Fibroblast of skin of left quadriceps (primary cell): ENCODE measurements at regions not wholly inside any gene's neighbourhood (a gene's known extent, or its start where the extent isn't known, plus 50 kb on each side); places are given as distances from the start of the nearest gene placed in this dataset.
A peak's percentile ranks its signal among the peaks of the same experiment; 100 is the strongest.

Experiments
- DNase-seq, 2 experiments: peaks; one replicate each; pipeline ENCODE4 v3.0.0-alpha.2; 2013; ENCODE audit warnings: low read depth in 2 of 2

GRCh38 chr6:80425089-80425823, 318.8 kb downstream of the BCKDHB start:
- peak; percentile 100 for DNase-seq

DNA sequence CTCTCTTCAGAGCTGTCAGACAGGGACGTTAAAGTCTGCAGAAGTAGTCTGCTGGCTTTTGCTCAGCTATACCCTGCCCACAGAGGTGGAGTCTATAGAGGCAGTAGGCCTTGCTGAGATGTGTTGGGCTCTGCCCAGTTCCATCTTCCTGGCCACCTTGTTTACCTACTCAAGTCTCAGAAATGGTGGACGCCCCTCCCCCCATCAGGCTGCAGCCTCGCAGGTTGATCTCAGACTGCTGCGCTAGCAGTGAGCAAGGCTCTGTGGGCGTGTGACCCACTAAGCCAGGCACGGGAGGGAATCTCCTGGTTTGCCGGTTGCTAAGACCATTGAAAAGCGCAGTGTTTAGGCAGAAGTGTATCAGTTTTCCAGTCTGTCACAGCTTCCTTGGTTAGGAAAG, 305.0 kb downstream of the BCKDHB start:
- DNase-seq, result no peak

DNA sequence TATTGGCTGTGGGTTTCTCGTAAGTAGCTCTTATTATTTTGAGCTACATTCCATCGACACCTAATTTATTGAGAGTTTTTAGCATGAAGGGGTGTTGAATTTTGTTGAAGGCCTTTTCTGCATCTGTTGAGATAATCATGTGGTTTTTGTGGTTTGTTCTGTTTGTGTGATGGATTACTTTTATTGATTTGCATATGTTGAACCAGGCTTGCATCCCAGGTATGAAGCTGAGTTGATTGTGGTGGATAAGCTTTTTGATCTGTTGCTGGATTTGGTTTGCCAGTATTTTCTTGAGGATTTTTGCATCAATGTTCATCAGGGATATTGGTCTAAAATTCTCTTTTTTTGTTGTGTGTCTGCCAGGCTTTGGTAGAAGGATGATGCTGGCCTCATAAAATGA, 301.5 kb downstream of the BCKDHB start:
- peak; percentile 62 to 65 for DNase-seq

- DNase-seq, result no peak
These were observed 298.4 kb downstream of the BCKDHB start for GRCh38 chr6:80404889-80405288.

- DNase-seq, result no peak
These were observed 296.9 kb downstream of the BCKDHB start for GRCh38 chr6:80403365-80403764.

DNA sequence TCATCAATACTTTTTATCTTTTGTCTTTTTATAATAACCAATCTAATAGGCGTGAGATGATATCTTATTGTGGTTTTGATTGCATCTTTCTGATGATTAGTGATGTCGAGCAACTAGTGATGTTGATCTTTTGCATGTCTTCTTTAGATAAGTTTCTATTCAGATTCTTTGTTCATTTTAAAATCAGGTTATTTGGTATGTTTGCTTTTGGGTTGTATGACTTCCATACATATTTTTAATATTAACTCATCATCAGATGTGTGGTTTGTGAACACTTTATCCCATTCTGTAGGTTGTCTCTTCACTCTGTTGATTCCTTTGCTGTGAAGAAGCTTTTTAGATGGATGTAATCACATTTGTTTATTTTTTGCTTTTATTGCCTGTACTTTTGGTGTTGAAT, 295.8 kb downstream of the BCKDHB start:
- DNase-seq, result peak; percentile 37 to 39
